CD14-positive monocyte (primary cell): ENCODE measurements at regions not wholly inside any gene's neighbourhood (a gene's known extent, or its start where the extent isn't known, plus 50 kb on each side); places are given as distances from the start of the nearest gene placed in this dataset.

Experiments used
- DNase-seq, 3 donors: peaks; one replicate each; pipeline ENCODE4 v3.0.0-alpha.2; 2011 to 2022
- H2AFZ ChIP-seq: 2 replicates; pipeline ENCODE4 v1.6.0; 2012; ENCODE audit warnings: mild to moderate bottlenecking, low read depth, low read length, inconsistent platforms; ENCODE audit not compliant: insufficient read depth, poor library complexity, severe bottlenecking
- H3K27ac ChIP-seq, 2 donors: 1 replicate in 1 of 2; 2 replicates in 1 of 2; pipeline ENCODE4 v1.5.1; 2012 to 2013; ENCODE audit warnings: low read length in 2 of 2, control low read depth in 1 of 2, inconsistent platforms in 1 of 2, low read depth in 1 of 2, mild to moderate bottlenecking in 1 of 2
- H3K27me3 ChIP-seq, 2 donors: one replicate each; pipeline versions ENCODE4 v1.6.0 to v1.6.1; 2011 to 2013; ENCODE audit warnings: low read length in 2 of 2; ENCODE audit not compliant: control insufficient read depth in 2 of 2, insufficient read depth in 2 of 2
- H3K36me3 ChIP-seq, 2 donors: replicated peaks in 1 of 2; 1 replicate in 1 of 2; 2 replicates in 1 of 2; pipeline versions ENCODE4 v1.5.1 to v1.6.1; 2012 to 2013; ENCODE audit warnings: low read length in 2 of 2, control low read depth in 1 of 2, inconsistent platforms in 1 of 2, mild to moderate bottlenecking in 1 of 2; ENCODE audit not compliant: insufficient read depth in 2 of 2, control insufficient read depth in 1 of 2
- H3K4me1 ChIP-seq, 2 donors: 1 replicate in 1 of 2; 2 replicates in 1 of 2; pipeline versions ENCODE4 v1.5.1 to v1.6.1; 2012 to 2013; ENCODE audit warnings: low read length in 2 of 2, control low read depth in 1 of 2, inconsistent platforms in 1 of 2, mild to moderate bottlenecking in 1 of 2, moderate library complexity in 1 of 2; ENCODE audit not compliant: insufficient read depth in 2 of 2, control insufficient read depth in 1 of 2
- H3K4me2 ChIP-seq: replicated peaks from 2 replicates; pipeline ENCODE3; 2012; ENCODE audit warnings: low read length, moderate library complexity, mild to moderate bottlenecking; ENCODE audit not compliant: poor library complexity, severe bottlenecking; ENCODE audit errors: extremely low read depth
- H3K4me3 ChIP-seq, 3 experiments: fragments of 200-600 bp in 1 of 3; sonication (generic) in 1 of 3; replicated peaks in 1 of 3; 1 replicate in 2 of 3; 2 replicates in 1 of 3; pipeline ENCODE4 v1.5.1; 2011 to 2013; ENCODE audit warnings: low read length in 3 of 3, mild to moderate bottlenecking in 3 of 3, control low read depth in 2 of 3, low read depth in 2 of 3, inconsistent platforms in 1 of 3, moderate library complexity in 1 of 3
- H3K79me2 ChIP-seq: 2 replicates; pipeline ENCODE4 v1.6.0; 2012; ENCODE audit warnings: mild to moderate bottlenecking, control low read depth, inconsistent platforms, low read length, moderate library complexity; ENCODE audit not compliant: insufficient read depth
- H3K9ac ChIP-seq: 2 replicates; pipeline ENCODE4 v1.6.0; 2017; ENCODE audit warnings: low read length, mild to moderate bottlenecking; ENCODE audit not compliant: insufficient read depth, poor library complexity, severe bottlenecking
- H3K9me3 ChIP-seq, 2 donors: replicated peaks in 1 of 2; 1 replicate in 1 of 2; 2 replicates in 1 of 2; pipeline versions ENCODE4 v1.5.1 to v1.6.1; 2012 to 2013; ENCODE audit warnings: low read length in 2 of 2, control low read depth in 1 of 2; ENCODE audit not compliant: control insufficient read depth in 1 of 2, insufficient read depth in 1 of 2
- H4K20me1 ChIP-seq: 2 replicates; pipeline ENCODE4 v1.6.0; 2012; ENCODE audit warnings: mild to moderate bottlenecking, low read length, control low read depth, moderate library complexity; ENCODE audit not compliant: insufficient read depth
- H3K27ac Mint-ChIP-seq, 7 donors: one replicate each; pipeline ENCODE4 v1.8.0; 2020; ENCODE audit warnings: mild to moderate bottlenecking in 7 of 7, mixed read lengths in 7 of 7, moderate library complexity in 6 of 7, inconsistent platforms in 2 of 7
- H3K27me3 Mint-ChIP-seq, 3 donors: one replicate each; pipeline ENCODE4 v1.8.0; 2021 to 2022; ENCODE audit warnings: low read depth in 3 of 3, mild to moderate bottlenecking in 3 of 3, mixed read lengths in 3 of 3, moderate library complexity in 3 of 3, inconsistent platforms in 1 of 3
- H3K36me3 Mint-ChIP-seq, 2 donors: one replicate each; pipeline ENCODE4 v1.8.0; 2020; ENCODE audit warnings: mixed read lengths in 2 of 2, inconsistent platforms in 1 of 2, mild to moderate bottlenecking in 1 of 2
- H3K4me1 Mint-ChIP-seq: one replicate; pipeline ENCODE4 v1.8.0; 2020; ENCODE audit warnings: mild to moderate bottlenecking, mixed read lengths
- H3K4me3 Mint-ChIP-seq, 2 donors: one replicate each; pipeline ENCODE4 v1.8.0; 2020; ENCODE audit warnings: mild to moderate bottlenecking in 2 of 2, mixed read lengths in 2 of 2, moderate library complexity in 1 of 2
- H3K9me3 Mint-ChIP-seq, 7 donors: one replicate each; pipeline ENCODE4 v1.8.0; 2020 to 2022; ENCODE audit warnings: mixed read lengths in 7 of 7, mild to moderate bottlenecking in 6 of 7, moderate library complexity in 6 of 7, inconsistent platforms in 2 of 7
- WGBS: methylation state at CpG from one replicate; pipeline ENCODE4 v1.1.5; 2013; ENCODE audit warnings: missing lambda C conversion rate; ENCODE audit not compliant: insufficient coverage; 5-methylcytosine and 5-hydroxymethylcytosine counted together
- intact Hi-C, 2 donors: fragments of 100-400 bp; cut with micrococcal nuclease; formaldehyde crosslinking; loops; one replicate each; pipeline versions ENCODE4 v1.15.0 to v1.15.1; 2023
- TF ChIP-seq, protein P1 (sequence below): fragments of 200-600 bp; IDR thresholded peaks from one replicate; pipeline ENCODE4 v1.8.0; 2022; ENCODE audit warnings: antibody characterized with exemption, mild to moderate bottlenecking

DNA sequence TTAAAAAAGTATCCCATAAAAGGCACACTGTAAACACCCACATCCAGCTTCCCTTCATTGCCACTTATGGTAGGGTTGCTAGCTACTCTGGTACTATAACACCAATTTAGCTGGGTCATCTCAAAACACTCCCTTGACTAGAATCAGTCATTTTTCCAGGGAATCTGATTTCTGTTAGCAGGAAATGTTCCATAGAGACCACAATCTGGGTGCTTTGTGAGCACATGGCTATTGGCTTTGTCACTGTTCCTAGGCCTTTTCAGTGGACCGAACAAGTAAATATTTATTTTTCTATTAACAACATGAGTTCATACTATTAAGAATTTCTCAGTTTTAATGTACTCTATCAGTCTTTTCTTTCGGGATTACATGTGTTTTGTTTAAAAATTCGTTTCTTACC lies 404.7 kb upstream of the GNPDA2 start:
- H3K27me3 ChIP-seq: no peaks in the 10 kb centered on the region
- no CpG with 5 or more reads among the region's 3 CpGs for whole genome bisulfite sequencing

DNA sequence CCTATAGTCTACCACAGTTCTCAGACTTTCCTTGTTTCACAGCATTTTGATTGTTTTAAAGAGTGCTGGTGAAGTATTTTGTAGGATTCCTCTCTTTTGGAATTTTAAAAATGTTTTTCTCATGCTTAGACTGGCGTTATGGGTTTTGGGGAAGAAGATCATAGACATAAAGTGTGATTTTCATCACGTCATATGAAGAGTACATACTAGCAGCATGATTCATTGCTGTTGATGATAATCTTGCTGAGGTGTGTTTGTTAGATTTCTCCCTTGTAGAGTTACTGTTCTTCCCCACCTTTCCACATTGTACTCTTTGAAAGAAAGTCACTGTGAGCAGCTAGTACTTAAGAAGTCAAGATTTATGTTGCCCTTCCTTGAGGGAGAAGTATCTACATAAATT lies 396.1 kb upstream of the GNPDA2 start:
- no CpG with 5 or more reads among the region's 2 CpGs for WGBS
- Histone ChIP-seq H4K20me1 (no peaks in the 10 kb centered on the region), H3K27ac (no peak overlapping the region), H3K4me3 (no peak overlapping the region), H3K79me2 (no peaks in the 10 kb centered on the region), H3K4me2 (no peak overlapping the region), H3K4me1 (no peaks in the 10 kb centered on the region), H3K36me3 (no peaks in the 10 kb centered on the region), H3K27me3 (no peaks in the 10 kb centered on the region), H3K9ac (no peak overlapping the region), H2AFZ (no peak overlapping the region), H3K9me3 (no peaks in the 10 kb centered on the region)
- no peak for DNase-seq
- Mint-ChIP-seq H3K4me3 (no peak overlapping the region), H3K4me1 (no peaks in the 10 kb centered on the region), H3K27ac (no peak overlapping the region), H3K36me3 (no peaks in the 10 kb centered on the region), H3K27me3 (peaks cover 0 to 1% (median 0%) of the 10 kb centered on the region in 3 donors), H3K9me3 (peaks cover 0 to 4% (median 0%) of the 10 kb centered on the region in 7 donors)
- intact Hi-C loops: no loop called here
- TF ChIP-seq, protein P1, sequence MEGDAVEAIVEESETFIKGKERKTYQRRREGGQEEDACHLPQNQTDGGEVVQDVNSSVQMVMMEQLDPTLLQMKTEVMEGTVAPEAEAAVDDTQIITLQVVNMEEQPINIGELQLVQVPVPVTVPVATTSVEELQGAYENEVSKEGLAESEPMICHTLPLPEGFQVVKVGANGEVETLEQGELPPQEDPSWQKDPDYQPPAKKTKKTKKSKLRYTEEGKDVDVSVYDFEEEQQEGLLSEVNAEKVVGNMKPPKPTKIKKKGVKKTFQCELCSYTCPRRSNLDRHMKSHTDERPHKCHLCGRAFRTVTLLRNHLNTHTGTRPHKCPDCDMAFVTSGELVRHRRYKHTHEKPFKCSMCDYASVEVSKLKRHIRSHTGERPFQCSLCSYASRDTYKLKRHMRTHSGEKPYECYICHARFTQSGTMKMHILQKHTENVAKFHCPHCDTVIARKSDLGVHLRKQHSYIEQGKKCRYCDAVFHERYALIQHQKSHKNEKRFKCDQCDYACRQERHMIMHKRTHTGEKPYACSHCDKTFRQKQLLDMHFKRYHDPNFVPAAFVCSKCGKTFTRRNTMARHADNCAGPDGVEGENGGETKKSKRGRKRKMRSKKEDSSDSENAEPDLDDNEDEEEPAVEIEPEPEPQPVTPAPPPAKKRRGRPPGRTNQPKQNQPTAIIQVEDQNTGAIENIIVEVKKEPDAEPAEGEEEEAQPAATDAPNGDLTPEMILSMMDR: no peak

More for the DNA sequence above, 404.7 kb upstream of the GNPDA2 start:
- Histone ChIP-seq H3K9ac (no peak overlapping the region), H3K4me3 (no peak overlapping the region), H3K36me3 (no peaks in the 10 kb centered on the region), H3K79me2 (no peaks in the 10 kb centered on the region), H4K20me1 (no peaks in the 10 kb centered on the region), H3K9me3 (peaks cover 0 to 4% of the 10 kb centered on the region in 2 donors), H3K4me1 (no peaks in the 10 kb centered on the region), H3K4me2 (no peak overlapping the region), H3K27ac (no peak overlapping the region), H2AFZ (no peak overlapping the region)
- Mint-ChIP-seq H3K9me3 (peaks cover 0 to 15% (median 4%) of the 10 kb centered on the region in 7 donors), H3K36me3 (no peaks in the 10 kb centered on the region), H3K4me1 (no peaks in the 10 kb centered on the region), H3K27ac (no peak overlapping the region), H3K27me3 (no peaks in the 10 kb centered on the region), H3K4me3 (no peak overlapping the region)
- DNase-seq: no peak
- TF ChIP-seq, protein P1: no peak
- intact Hi-C loops: no loop called here
